SU-DHL-6 (cell line): ENCODE measurements at regions not wholly inside any gene's neighbourhood (a gene's known extent, or its start where the extent isn't known, plus 50 kb on each side); places are given as distances from the start of the nearest gene placed in this dataset.
"Not testable (repeated sequence)": the region's sequence is repeated elsewhere in the genome, so short reads cannot be mapped to it uniquely, and the experiment has no call there.

Experiments used
- H2AFZ ChIP-seq: fragments of 200-600 bp; sonication (generic); 2 replicates; pipeline ENCODE4 v1.6.1; 2014; ENCODE audit warnings: low read depth, mild to moderate bottlenecking, moderate library complexity, mixed read lengths, antibody characterized with exemption, low read length; ENCODE audit not compliant: severe bottlenecking
- H3F3A ChIP-seq: fragments of 200-600 bp; shearing (Covaris generic); 2 replicates; pipeline ENCODE4 v1.6.0; 2016; ENCODE audit warnings: antibody characterized with exemption, mild to moderate bottlenecking; ENCODE audit not compliant: insufficient read depth
- H3K27ac ChIP-seq: fragments of 200-600 bp; sonication (generic); 2 replicates; pipeline ENCODE4 v1.5.1; 2016; ENCODE audit warnings: low read depth, mild to moderate bottlenecking, low read length, moderate library complexity, mixed read lengths
- H3K27me3 ChIP-seq: fragments of 200-600 bp; sonication (generic), shearing (Covaris generic); 2 replicates; pipeline ENCODE4 v1.6.0; 2014; ENCODE audit warnings: mild to moderate bottlenecking, low read length
- H3K36me3 ChIP-seq: fragments of 200-600 bp; sonication (generic); 2 replicates; pipeline ENCODE4 v1.6.1; 2014; ENCODE audit warnings: mild to moderate bottlenecking, low read length, mixed read lengths
- H3K4me2 ChIP-seq: fragments of 300-600, 200-600 bp; shearing (Covaris generic), sonication (generic); 2 replicates; pipeline ENCODE4 v1.6.0; 2014; ENCODE audit warnings: low read length, low read depth, mild to moderate bottlenecking; ENCODE audit not compliant: poor library complexity, severe bottlenecking
- H3K4me3 ChIP-seq: fragments of 200-600 bp; sonication (generic); 2 replicates; pipeline ENCODE4 v1.5.1; 2014; ENCODE audit warnings: antibody characterized with exemption, low read length, mild to moderate bottlenecking, mixed read lengths; ENCODE audit not compliant: insufficient read depth, poor library complexity, severe bottlenecking
- H3K79me2 ChIP-seq: fragments of 200-600 bp; sonication (generic); 2 replicates; pipeline ENCODE4 v1.6.1; 2014; ENCODE audit warnings: mild to moderate bottlenecking, low read length, moderate library complexity; ENCODE audit not compliant: insufficient read depth
- H3K9ac ChIP-seq: fragments of 200-600 bp; sonication (generic); 2 replicates; pipeline ENCODE4 v1.7.0; 2014; ENCODE audit warnings: mild to moderate bottlenecking, low read length
- H3K9me2 ChIP-seq: fragments of 200-600 bp; sonication (generic); replicated peaks from 2 replicates; pipeline ENCODE4 v1.6.1; 2014; ENCODE audit warnings: low read length; ENCODE audit not compliant: insufficient read depth
- H3K9me3 ChIP-seq: fragments of 200-600 bp; sonication (generic); 2 replicates; pipeline ENCODE4 v1.6.1; 2014; ENCODE audit warnings: low read length, mixed read lengths; ENCODE audit not compliant: insufficient read depth
- H4K20me1 ChIP-seq: fragments of 200-600 bp; sonication (generic); 2 replicates; pipeline ENCODE4 v1.6.1; 2014; ENCODE audit warnings: low read depth, mild to moderate bottlenecking, antibody characterized with exemption, low read length, moderate library complexity, mixed read lengths
- EZH2phosphoT487 ChIP-seq: fragments of 200-600 bp; sonication (generic), shearing (Covaris generic); conservative IDR thresholded peaks from 2 replicates; pipeline ENCODE4 v1.6.1; 2018; ENCODE audit warnings: mild to moderate bottlenecking, antibody characterized with exemption, low read length, moderate library complexity, mixed read lengths
- TF ChIP-seq, protein P1 (sequence below): fragments of 200-600 bp; sonication (generic); IDR thresholded peaks from one replicate; pipeline ENCODE4 v1.5.1; 2017; ENCODE audit warnings: antibody characterized with exemption, mild to moderate bottlenecking, low read length, moderate library complexity; ENCODE audit not compliant: insufficient read depth, poor library complexity, severe bottlenecking

DNA sequence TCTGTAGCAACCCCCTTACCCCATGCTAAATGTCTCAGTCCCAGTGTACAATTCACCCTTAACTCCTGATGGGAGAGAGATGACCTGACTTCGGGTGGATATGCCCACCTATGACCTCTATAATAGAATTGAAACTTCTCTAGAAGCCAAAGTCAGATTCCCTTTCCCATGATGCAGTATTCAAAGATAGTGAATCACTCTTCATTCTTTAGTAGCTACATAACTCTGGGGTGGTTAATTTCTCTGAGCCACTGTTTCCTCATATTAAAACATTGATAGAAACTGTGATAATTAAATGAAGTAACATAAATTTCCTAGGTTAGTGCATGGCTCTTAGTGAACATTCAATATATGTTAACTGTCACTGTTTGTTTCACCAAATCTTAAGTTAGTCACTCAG is 500.4 kb downstream of the COL12A1 start:
- TF ChIP-seq, protein P1, sequence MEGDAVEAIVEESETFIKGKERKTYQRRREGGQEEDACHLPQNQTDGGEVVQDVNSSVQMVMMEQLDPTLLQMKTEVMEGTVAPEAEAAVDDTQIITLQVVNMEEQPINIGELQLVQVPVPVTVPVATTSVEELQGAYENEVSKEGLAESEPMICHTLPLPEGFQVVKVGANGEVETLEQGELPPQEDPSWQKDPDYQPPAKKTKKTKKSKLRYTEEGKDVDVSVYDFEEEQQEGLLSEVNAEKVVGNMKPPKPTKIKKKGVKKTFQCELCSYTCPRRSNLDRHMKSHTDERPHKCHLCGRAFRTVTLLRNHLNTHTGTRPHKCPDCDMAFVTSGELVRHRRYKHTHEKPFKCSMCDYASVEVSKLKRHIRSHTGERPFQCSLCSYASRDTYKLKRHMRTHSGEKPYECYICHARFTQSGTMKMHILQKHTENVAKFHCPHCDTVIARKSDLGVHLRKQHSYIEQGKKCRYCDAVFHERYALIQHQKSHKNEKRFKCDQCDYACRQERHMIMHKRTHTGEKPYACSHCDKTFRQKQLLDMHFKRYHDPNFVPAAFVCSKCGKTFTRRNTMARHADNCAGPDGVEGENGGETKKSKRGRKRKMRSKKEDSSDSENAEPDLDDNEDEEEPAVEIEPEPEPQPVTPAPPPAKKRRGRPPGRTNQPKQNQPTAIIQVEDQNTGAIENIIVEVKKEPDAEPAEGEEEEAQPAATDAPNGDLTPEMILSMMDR = no peak
- no peak for TF ChIP-seq EZH2phosphoT487
- Histone ChIP-seq H3K27ac (no peak overlapping the region), H3K36me3 (no peaks in the 10 kb centered on the region), H2AFZ (no peak overlapping the region), H4K20me1 (no peaks in the 10 kb centered on the region), H3K79me2 (no peaks in the 10 kb centered on the region), H3K9me2 (no peaks in the 10 kb centered on the region), H3K9me3 (no peaks in the 10 kb centered on the region), H3K4me2 (no peak overlapping the region), H3K27me3 (no peaks in the 10 kb centered on the region), H3K4me3 (no peak overlapping the region), H3F3A (no peaks in the 10 kb centered on the region), H3K9ac (no peak overlapping the region)

DNA sequence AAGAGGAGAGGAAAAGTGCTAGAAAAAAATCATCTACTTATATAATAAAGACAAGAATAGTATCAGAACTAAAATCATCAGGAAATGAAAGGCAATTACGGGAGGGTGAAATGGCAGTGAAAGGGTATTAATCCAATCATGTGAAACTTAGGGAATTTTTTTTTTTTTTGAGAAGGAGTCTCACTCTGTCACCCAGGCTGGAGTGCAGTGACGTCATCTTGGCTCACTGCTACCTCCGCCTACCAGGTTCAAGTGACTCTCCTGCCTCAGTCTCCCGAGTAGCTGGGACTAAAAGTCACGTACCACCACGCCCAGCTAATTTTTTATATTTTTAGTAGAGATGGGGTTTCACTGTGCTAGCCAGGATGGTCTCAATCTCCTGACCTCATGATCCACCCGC is 501.3 kb downstream of the COL12A1 start:
- H3K9me3 ChIP-seq, H2AFZ ChIP-seq, H3K27me3 ChIP-seq, H3K27ac ChIP-seq, H4K20me1 ChIP-seq, H3K9me2 ChIP-seq, H3K4me3 ChIP-seq, H3K79me2 ChIP-seq, H3K36me3 ChIP-seq, H3K9ac ChIP-seq, H3K4me2 ChIP-seq, H3F3A ChIP-seq: not testable (repeated sequence)

DNA sequence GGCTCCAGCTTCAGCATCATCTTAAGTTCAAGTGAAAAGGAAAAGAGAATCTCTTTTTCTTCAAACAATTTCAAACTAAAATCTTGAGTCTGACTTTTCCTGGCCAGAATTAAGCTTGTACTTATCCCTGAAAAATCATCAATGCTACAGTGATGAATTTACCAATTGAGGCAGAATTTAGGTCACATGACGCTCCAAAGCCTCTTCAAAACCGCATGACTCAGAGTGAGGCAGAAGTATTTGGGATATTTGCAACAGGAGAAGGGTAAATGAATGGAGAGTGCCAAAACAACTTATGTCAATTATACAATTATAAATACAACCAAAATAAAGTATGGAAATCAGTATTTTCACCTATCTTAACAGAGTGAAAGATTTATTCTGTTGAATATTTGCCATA is 515.5 kb downstream of the COL12A1 start:
- Histone ChIP-seq H3K79me2 (no peaks in the 10 kb centered on the region), H3K4me3 (no peak overlapping the region), H3K9me2 (no peaks in the 10 kb centered on the region), H3K27me3 (no peaks in the 10 kb centered on the region), H2AFZ (no peak overlapping the region), H3K4me2 (no peak overlapping the region), H3K9ac (no peak overlapping the region), H3K9me3 (no peaks in the 10 kb centered on the region), H4K20me1 (no peaks in the 10 kb centered on the region), H3K36me3 (no peaks in the 10 kb centered on the region), H3F3A (no peaks in the 10 kb centered on the region), H3K27ac (no peak overlapping the region)
- TF ChIP-seq EZH2phosphoT487 = no peak
- TF ChIP-seq, protein P1 = no peak

DNA sequence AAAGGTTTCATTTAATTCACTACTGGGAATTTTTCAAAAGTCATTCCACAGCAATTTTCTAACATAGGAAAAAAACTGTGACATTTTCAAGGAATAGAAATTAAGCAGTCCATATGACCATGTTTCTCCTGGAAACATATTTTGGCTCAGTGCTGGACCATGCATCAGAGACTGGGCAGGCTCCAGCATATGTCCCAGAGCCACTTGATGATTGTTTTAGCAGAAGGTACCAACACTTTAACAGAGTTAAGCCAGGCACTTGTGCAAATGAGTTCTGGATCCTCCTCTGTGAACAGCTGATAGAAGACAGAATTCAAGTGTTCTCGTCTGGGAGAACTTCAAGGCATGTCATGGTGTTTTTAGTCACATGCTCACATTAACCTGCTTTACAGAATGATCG is 516.3 kb downstream of the COL12A1 start:
- H2AFZ ChIP-seq = no peak overlapping the region
- no peak overlapping the region for H3K4me2 ChIP-seq
- no peaks in the 10 kb centered on the region for H3K9me3 ChIP-seq
- H3K36me3 ChIP-seq = no peaks in the 10 kb centered on the region
- no peaks in the 10 kb centered on the region for H3F3A ChIP-seq
- no peaks in the 10 kb centered on the region for H3K9me2 ChIP-seq
- no peaks in the 10 kb centered on the region for H3K79me2 ChIP-seq
- TF ChIP-seq, protein P1 = no peak
- TF ChIP-seq EZH2phosphoT487 = no peak
- H3K27me3 ChIP-seq = no peaks in the 10 kb centered on the region
- no peak overlapping the region for H3K9ac ChIP-seq
- no peaks in the 10 kb centered on the region for H4K20me1 ChIP-seq
- H3K4me3 ChIP-seq = no peak overlapping the region
- no peak overlapping the region for H3K27ac ChIP-seq
